GM18508 (cell line): ENCODE measurements at regions not wholly inside any gene's neighbourhood (a gene's known extent, or its start where the extent isn't known, plus 50 kb on each side); places are given as distances from the start of the nearest gene placed in this dataset.

Experiments used
- ATAC-seq: cut with Tn5 transposase; IDR thresholded peaks from one replicate; pipeline ENCODE4 v1.9.1; 2021; ENCODE audit warnings: moderate number of reproducible peaks; ENCODE audit not compliant: insufficient read depth, unreplicated experiment

DNA sequence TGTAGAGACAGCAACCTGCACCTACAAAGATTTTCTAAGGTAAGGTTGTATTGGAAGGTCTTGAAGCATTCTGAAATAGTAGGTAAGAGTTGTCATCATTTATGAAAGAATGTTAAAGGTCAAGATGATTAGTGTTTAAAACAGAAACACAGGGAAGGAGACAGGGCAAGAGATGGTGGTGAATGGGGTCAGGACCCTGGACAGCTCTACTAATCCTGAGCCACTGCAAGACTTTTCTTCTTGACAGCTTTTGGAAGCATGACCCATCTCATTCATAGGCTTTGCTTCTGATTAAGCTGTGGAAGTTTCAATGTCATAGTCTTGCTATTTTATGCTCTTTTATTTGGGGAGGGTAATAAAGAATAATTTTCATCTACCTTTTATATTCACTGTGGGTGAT lies 75.5 kb upstream of the CAND1 start:
- ATAC-seq = no peak

GRCh38 chr12:67200386-67200785 lies 68.8 kb upstream of the CAND1 start:
- no peak for ATAC-seq

- ATAC-seq = no peak
Measured at GRCh38 chr12:67202011-67202677, 67.0 kb upstream of the CAND1 start.

DNA sequence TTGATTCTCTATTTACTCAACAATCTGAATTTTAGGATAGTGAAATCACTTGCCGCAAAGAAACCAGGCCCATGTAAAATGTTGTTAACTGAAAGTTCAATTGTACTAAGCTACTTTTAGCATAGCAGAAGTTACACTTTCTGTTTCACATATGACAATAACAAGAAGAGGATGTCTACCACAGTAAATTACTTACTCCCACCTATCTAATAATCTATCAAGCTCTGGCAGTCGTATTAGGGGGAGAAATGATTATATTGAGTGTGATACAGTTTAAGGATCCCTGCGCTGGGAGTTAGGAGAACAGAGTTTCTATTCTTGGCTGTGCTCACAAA lies 66.5 kb upstream of the CAND1 start:
- peak; percentile 90 for ATAC-seq

DNA sequence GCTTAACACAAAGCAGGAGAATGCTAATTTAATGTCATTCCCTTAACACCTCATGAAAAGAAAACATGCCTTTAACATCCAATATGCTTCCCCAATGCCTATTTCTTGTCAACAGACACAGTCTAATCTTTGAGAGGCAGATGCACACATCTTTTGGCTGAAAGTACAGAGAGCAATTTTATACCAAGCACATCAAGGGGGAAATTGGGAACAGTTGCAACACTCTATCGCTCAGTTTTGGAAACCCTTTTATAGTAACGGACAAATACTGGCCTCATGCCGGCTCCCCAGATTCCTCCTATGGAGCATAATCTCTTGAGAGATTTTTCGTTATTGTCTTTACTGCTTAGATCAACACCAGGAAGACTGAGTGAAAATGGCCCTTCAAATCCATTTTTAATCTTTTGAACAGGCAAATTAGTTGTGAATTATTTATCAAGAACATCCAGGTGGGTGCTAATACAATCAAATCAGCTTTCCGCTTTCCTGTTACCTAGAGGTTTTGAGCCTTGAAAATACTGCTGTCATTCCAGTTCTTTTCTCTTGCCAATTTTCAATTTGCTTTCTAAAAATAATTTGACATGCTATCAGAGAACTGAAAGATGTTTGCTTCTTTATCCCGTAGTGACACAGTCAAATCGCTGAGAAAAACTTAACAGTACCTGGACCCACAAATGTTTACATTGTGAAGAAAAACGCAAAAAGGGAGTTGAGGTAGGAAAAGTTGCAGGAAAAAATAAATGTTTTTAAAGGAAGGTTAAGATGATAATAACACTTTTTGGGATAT lies 60.7 kb upstream of the CAND1 start:
- no peak for ATAC-seq

GRCh38 chr12:67211029-67211428 lies 58.1 kb upstream of the CAND1 start:
- ATAC-seq = no peak

- no peak for ATAC-seq
Measured at GRCh38 chr12:67211494-67211893, 57.7 kb upstream of the CAND1 start.

GRCh38 chr12:67217647-67218046 lies 51.5 kb upstream of the CAND1 start:
- ATAC-seq = no peak
